H1 (cell line): ENCODE measurements at regions not wholly inside any gene's neighbourhood (a gene's known extent, or its start where the extent isn't known, plus 50 kb on each side); places are given as distances from the start of the nearest gene placed in this dataset.

ENCODE experiments used
- CTCF ChIA-PET: fragments of 300-600 bp; sonication (Branson Sonifier 250); formaldehyde crosslinking; loops from one replicate; lab custom pipeline; 2021; ENCODE audit not compliant: partially characterized antibody; lab: Charles Lee
- POLR2A ChIA-PET: fragments of 300-600 bp; sonication (Branson Sonifier 250); formaldehyde crosslinking; loops from one replicate; lab custom pipeline; 2021; ENCODE audit warnings: inconsistent platforms; ENCODE audit not compliant: partially characterized antibody; lab: Charles Lee
- DNase-seq, 2 experiments: peaks; one replicate each; pipeline versions ENCODE4 v3.0.0 to v3.0.0-alpha.2; 2010 to 2022; ENCODE audit warnings: low spot score in 2 of 2, low read depth in 1 of 2, mixed read lengths in 1 of 2
- FAIRE-seq: peaks from 2 replicates; lab custom pipeline; 2011; peaks lifted over from hg19 to GRCh38; lab: Jason Lieb, UNC
- H2AFZ ChIP-seq: 2 replicates; pipeline ENCODE4 v1.8.1; 2012; ENCODE audit warnings: low read length, inconsistent platforms
- H2AK5ac ChIP-seq: 2 replicates; pipeline ENCODE4 v1.6.1; 2013; ENCODE audit warnings: low read depth, low read length
- H2BK120ac ChIP-seq: replicated peaks from 2 replicates; pipeline ENCODE3; 2013; ENCODE audit warnings: low read depth, low read length, inconsistent platforms
- H2BK12ac ChIP-seq: 2 replicates; pipeline ENCODE4 v1.6.1; 2013; ENCODE audit warnings: low read depth, low read length
- H2BK15ac ChIP-seq: 2 replicates; pipeline ENCODE4 v1.6.1; 2013; ENCODE audit warnings: low read length
- H2BK20ac ChIP-seq: 2 replicates; pipeline ENCODE4 v1.6.1; 2013; ENCODE audit warnings: low read length
- H2BK5ac ChIP-seq: 2 replicates; pipeline ENCODE4 v1.6.1; 2013; ENCODE audit warnings: low read depth, low read length
- H3K14ac ChIP-seq: 2 replicates; pipeline ENCODE4 v1.6.1; 2013; ENCODE audit warnings: inconsistent platforms; ENCODE audit not compliant: insufficient read length
- H3K18ac ChIP-seq: 2 replicates; pipeline ENCODE4 v1.6.1; 2013; ENCODE audit warnings: low read length; ENCODE audit errors: extremely low read depth
- H3K23ac ChIP-seq: 2 replicates; pipeline ENCODE4 v1.6.1; 2013; ENCODE audit warnings: inconsistent platforms; ENCODE audit not compliant: insufficient read length
- H3K23me2 ChIP-seq: 2 replicates; pipeline ENCODE4 v1.6.1; 2013; ENCODE audit warnings: low read depth, low read length
- H3K27ac ChIP-seq: 2 replicates; pipeline ENCODE4 v1.6.1; 2011; ENCODE audit warnings: low read depth, low read length, inconsistent platforms
- H3K27me3 ChIP-seq, 4 experiments: replicated peaks in 1 of 4; 1 replicate in 1 of 4; 2 replicates in 3 of 4; pipeline versions ENCODE4 v1.6.1 to v1.8.1; 2011 to 2013; ENCODE audit warnings: low read length in 3 of 4, mild to moderate bottlenecking in 3 of 4, inconsistent platforms in 2 of 4, mixed read lengths in 2 of 4, moderate library complexity in 1 of 4; ENCODE audit not compliant: control insufficient read depth in 3 of 4, insufficient read depth in 3 of 4; ENCODE audit errors: extremely low read depth in 1 of 4
- H3K36me3 ChIP-seq, 4 experiments: 2 replicates each; pipeline versions ENCODE4 v1.6.1 to v1.8.1; 2011 to 2013; ENCODE audit warnings: mild to moderate bottlenecking in 4 of 4, low read length in 3 of 4, moderate library complexity in 2 of 4, control low read depth in 1 of 4, inconsistent platforms in 1 of 4; ENCODE audit not compliant: insufficient read depth in 4 of 4, control insufficient read depth in 2 of 4
- H3K4ac ChIP-seq: replicated peaks from 2 replicates; pipeline ENCODE3; 2013; ENCODE audit warnings: low read length, low read depth, mixed read lengths, inconsistent platforms; ENCODE audit not compliant: insufficient read length
- H3K4me1 ChIP-seq, 4 experiments: replicated peaks in 1 of 4; 1 replicate in 1 of 4; 2 replicates in 3 of 4; pipeline versions ENCODE4 v1.6.1 to v1.8.1; 2011 to 2013; ENCODE audit warnings: low read length in 3 of 4, inconsistent platforms in 2 of 4, mixed read lengths in 1 of 4; ENCODE audit not compliant: insufficient read depth in 4 of 4, control insufficient read depth in 3 of 4
- H3K4me2 ChIP-seq, 2 experiments: 2 replicates each; pipeline versions ENCODE4 v1.6.1 to v1.8.1; 2011 to 2013; ENCODE audit warnings: low read depth in 2 of 2, low read length in 2 of 2, control low read depth in 1 of 2, inconsistent platforms in 1 of 2, mild to moderate bottlenecking in 1 of 2; ENCODE audit not compliant: insufficient read depth in 1 of 2
- H3K4me3 ChIP-seq, 4 experiments: fragments of 200-600, 300-600 bp in 1 of 4; sonication (generic), shearing (Covaris generic), sonication (Bioruptor Twin) in 1 of 4; 2 replicates each; pipeline versions ENCODE4 v1.5.1 to v1.8.1; 2011 to 2016; ENCODE audit warnings: low read length in 4 of 4, low read depth in 3 of 4, control low read depth in 2 of 4, inconsistent platforms in 2 of 4, mild to moderate bottlenecking in 2 of 4, mixed read lengths in 1 of 4, moderate library complexity in 1 of 4; ENCODE audit not compliant: insufficient read depth in 2 of 4; ENCODE audit errors: extremely low read depth in 1 of 4
- H3K56ac ChIP-seq: replicated peaks from 2 replicates; pipeline ENCODE3; 2013; ENCODE audit warnings: low read depth, mild to moderate bottlenecking, mixed read lengths, low read length, inconsistent platforms; ENCODE audit not compliant: insufficient read length
- H3K79me1 ChIP-seq: 2 replicates; pipeline ENCODE4 v1.6.1; 2013; ENCODE audit warnings: low read depth, low read length, control low read depth
- H3K79me2 ChIP-seq, 2 experiments: 2 replicates each; pipeline versions ENCODE4 v1.6.1 to v1.8.1; 2012 to 2013; ENCODE audit warnings: low read length in 2 of 2, mild to moderate bottlenecking in 2 of 2, inconsistent platforms in 1 of 2; ENCODE audit not compliant: insufficient read depth in 2 of 2, control insufficient read depth in 1 of 2
- H3K9ac ChIP-seq, 4 experiments: replicated peaks in 1 of 4; 1 replicate in 1 of 4; 2 replicates in 3 of 4; pipeline versions ENCODE4 v1.6.1 to v1.8.1; 2011 to 2013; ENCODE audit warnings: low read depth in 3 of 4, low read length in 3 of 4, control low read depth in 2 of 4, mild to moderate bottlenecking in 2 of 4, moderate library complexity in 2 of 4, inconsistent platforms in 1 of 4; ENCODE audit errors: extremely low read depth in 1 of 4
- H3K9me3 ChIP-seq, 2 experiments: 2 replicates each; pipeline versions ENCODE4 v1.6.1 to v1.8.1; 2012 to 2013; ENCODE audit warnings: mild to moderate bottlenecking in 2 of 2, moderate library complexity in 2 of 2, control low read depth in 1 of 2, inconsistent platforms in 1 of 2, low read depth in 1 of 2, low read length in 1 of 2, mixed read lengths in 1 of 2; ENCODE audit not compliant: insufficient read depth in 2 of 2
- H4K20me1 ChIP-seq, 2 experiments: replicated peaks in 1 of 2; 2 replicates each; pipeline versions ENCODE3 to v1.8.1; 2011 to 2013; ENCODE audit warnings: inconsistent platforms in 2 of 2, low read length in 2 of 2, mild to moderate bottlenecking in 1 of 2; ENCODE audit not compliant: insufficient read depth in 2 of 2, control insufficient read depth in 1 of 2
- H4K5ac ChIP-seq: 2 replicates; pipeline ENCODE4 v1.6.1; 2013; ENCODE audit warnings: low read length, low read depth, mixed read lengths, inconsistent platforms; ENCODE audit not compliant: insufficient read length
- H4K8ac ChIP-seq: 2 replicates; pipeline ENCODE4 v1.8.0; 2013; ENCODE audit warnings: mild to moderate bottlenecking, moderate library complexity, low read length, inconsistent platforms; ENCODE audit not compliant: insufficient read depth; ENCODE audit errors: extremely low read depth
- H4K91ac ChIP-seq: replicated peaks from 2 replicates; pipeline ENCODE3; 2013; ENCODE audit warnings: low read length, mixed read lengths, inconsistent platforms; ENCODE audit not compliant: insufficient read length
- CREB1 ChIP-seq: IDR thresholded peaks from 2 replicates; pipeline ENCODE4 v1.6.1; 2012; ENCODE audit warnings: inconsistent platforms
- KDM1A ChIP-seq: fragments of 200-600, 300-600 bp; sonication (generic); IDR thresholded peaks from 2 replicates; pipeline ENCODE4 v1.7.1; 2016; ENCODE audit warnings: mild to moderate bottlenecking, low read length, borderline replicate concordance
- POLR2A ChIP-seq, 2 experiments: IDR thresholded peaks; 1 replicate in 1 of 2; 2 replicates in 1 of 2; pipeline ENCODE4 v1.6.1; 2011; ENCODE audit warnings: low read depth in 2 of 2, low read length in 2 of 2, mild to moderate bottlenecking in 2 of 2; ENCODE audit errors: control extremely low read depth in 1 of 2
- SIRT6 ChIP-seq: IDR thresholded peaks from one replicate; pipeline ENCODE4 v1.7.1; 2012; ENCODE audit warnings: low read length, inconsistent platforms
- SP2 ChIP-seq: IDR thresholded peaks from 2 replicates; pipeline ENCODE4 v1.6.1; 2012; ENCODE audit warnings: mild to moderate bottlenecking, low read length, inconsistent platforms
- TAF7 ChIP-seq: optimal IDR thresholded peaks from 2 replicates; pipeline ENCODE3; 2011; ENCODE audit warnings: low read depth, mild to moderate bottlenecking, inconsistent platforms, low read length, moderate library complexity, borderline replicate concordance
- USF2 ChIP-seq: IDR thresholded peaks from 2 replicates; pipeline ENCODE4 v1.6.1; 2011; ENCODE audit warnings: low read length, improper control_type of control experiment
- WGBS, 2 experiments: shearing (Covaris generic) in 1 of 2; methylation state at CpG; one replicate each; pipeline versions ENCODE4 v1.1.6 to v1.1.7; 2013 to 2015; ENCODE audit warnings: low lambda C conversion rate in 2 of 2, mixed read lengths in 2 of 2, inconsistent platforms in 1 of 2, low coverage in 1 of 2, missing lambda C conversion rate in 1 of 2; ENCODE audit not compliant: insufficient replicate concordance in 2 of 2, insufficient coverage in 1 of 2, insufficient read length in 1 of 2; ENCODE audit errors: extremely low coverage in 1 of 2, missing lambda C conversion rate in 1 of 2; 5-methylcytosine and 5-hydroxymethylcytosine counted together

- no peaks in the 10 kb centered on the region for H4K20me1 ChIP-seq
- H3K23me2 ChIP-seq = no peaks in the 10 kb centered on the region
- no peak overlapping the region for H3K18ac ChIP-seq
- no peak overlapping the region for H3K56ac ChIP-seq
- no peak overlapping the region for H3K4me2 ChIP-seq
- no peak overlapping the region for H4K5ac ChIP-seq
- DNase-seq (no peak), FAIRE-seq (no peak)
- no peaks in the 10 kb centered on the region for H3K4me1 ChIP-seq
- ChIA-PET POLR2A (no interaction called here), CTCF (interaction anchor here (0.6 kb wide), 1 partner anchor 837 kb away, joined by 3 read pairs; no protein-coding TSS in a partner anchor)
- no peak overlapping the region for H3K9ac ChIP-seq
- TF ChIP-seq KDM1A (no peak), SP2 (no peak), CREB1 (no peak), POLR2A (IDR thresholded peaks at IDR 0.05; ENCODE audit: control extremely low read depth in 1 of 2, low read depth in 2 of 2, low read length in 2 of 2) (no peak), TAF7 (no peak), SIRT6 (no peak), USF2 (no peak)
- H2BK12ac ChIP-seq = 0 out of 2 replicates have a peak overlapping the region, but pooled peaks have one; percentile 68
- H3K14ac ChIP-seq = no peak overlapping the region
- no peaks in the 10 kb centered on the region for H3K27me3 ChIP-seq
- H2BK20ac ChIP-seq = 0 out of 2 replicates have a peak overlapping the region, but pooled peaks have one; percentile 34
- H4K91ac ChIP-seq = no peak overlapping the region
- no peak overlapping the region for H3K27ac ChIP-seq
- no peak overlapping the region for H3K4ac ChIP-seq
- H2AK5ac ChIP-seq = no peak overlapping the region
- no peak overlapping the region for H2BK15ac ChIP-seq
- no peaks in the 10 kb centered on the region for H3K79me2 ChIP-seq
- no peak overlapping the region for H3K23ac ChIP-seq
- no peaks in the 10 kb centered on the region for H3K9me3 ChIP-seq
- H4K8ac ChIP-seq = no peak overlapping the region
- no peak overlapping the region for H2BK5ac ChIP-seq
- H2AFZ ChIP-seq = 0 out of 2 replicates have a peak overlapping the region, but pooled peaks have one; percentile 26
- no peaks in the 10 kb centered on the region for H3K36me3 ChIP-seq
- H2BK120ac ChIP-seq = no peak overlapping the region
- H3K79me1 ChIP-seq = no peaks in the 10 kb centered on the region
- WGBS, 2 experiments = 94% methylated on average over 6 of the region's 6 CpGs; no CpG with 5 or more reads in 1 of the 2 experiments
- H3K4me3 ChIP-seq = no peak overlapping the region
These were observed 708.7 kb downstream of the TECRL start for GRCh38 chr4:63700569-63700968.
